H9 (cell line): ENCODE measurements at regions not wholly inside any gene's neighbourhood (a gene's known extent, or its start where the extent isn't known, plus 50 kb on each side); places are given as distances from the start of the nearest gene placed in this dataset.

Experiments used
- DNase-seq: peaks from one replicate; pipeline ENCODE4 v3.0.0-alpha.2; 2017
- H2AFZ ChIP-seq: one replicate; pipeline ENCODE4 v1.6.1; 2013; ENCODE audit warnings: mild to moderate bottlenecking, low read length, control low read depth, moderate library complexity
- H2AK5ac ChIP-seq: 2 replicates; pipeline ENCODE4 v1.6.1; 2013; ENCODE audit warnings: low read length, control low read depth, mixed read lengths; ENCODE audit not compliant: insufficient read length
- H2BK120ac ChIP-seq: one replicate; pipeline ENCODE4 v1.6.1; 2013; ENCODE audit warnings: low read depth, mild to moderate bottlenecking, low read length, control low read depth, inconsistent platforms; ENCODE audit not compliant: poor library complexity, severe bottlenecking
- H2BK12ac ChIP-seq: 2 replicates; pipeline ENCODE4 v1.6.1; 2013; ENCODE audit warnings: low read length, control low read depth, mixed read lengths, low read depth; ENCODE audit not compliant: insufficient read length
- H2BK15ac ChIP-seq: 2 replicates; pipeline ENCODE4 v1.6.1; 2013; ENCODE audit warnings: low read depth, low read length, control low read depth
- H2BK20ac ChIP-seq: one replicate; pipeline ENCODE4 v1.6.1; 2013; ENCODE audit warnings: low read depth, mild to moderate bottlenecking, low read length, control low read depth, inconsistent platforms; ENCODE audit not compliant: poor library complexity, severe bottlenecking
- H2BK5ac ChIP-seq: 2 replicates; pipeline ENCODE4 v1.6.1; 2013; ENCODE audit warnings: low read length, control low read depth, mixed read lengths; ENCODE audit not compliant: insufficient read length
- H3K14ac ChIP-seq: 2 replicates; pipeline ENCODE4 v1.6.1; 2013; ENCODE audit warnings: low read length, control low read depth; ENCODE audit not compliant: insufficient read depth
- H3K18ac ChIP-seq: 2 replicates; pipeline ENCODE4 v1.6.1; 2013; ENCODE audit warnings: low read depth, mild to moderate bottlenecking, mixed read lengths, low read length, control low read depth; ENCODE audit not compliant: insufficient read length
- H3K23ac ChIP-seq: 2 replicates; pipeline ENCODE4 v1.6.1; 2013; ENCODE audit warnings: low read length, control low read depth, mixed read lengths, low read depth; ENCODE audit not compliant: insufficient read length
- H3K23me2 ChIP-seq: 2 replicates; pipeline ENCODE4 v1.6.1; 2013; ENCODE audit warnings: low read depth, mild to moderate bottlenecking, mixed read lengths, low read length, control low read depth; ENCODE audit not compliant: insufficient read length, poor library complexity, severe bottlenecking
- H3K27ac ChIP-seq: 2 replicates; pipeline ENCODE4 v1.5.1; 2013; ENCODE audit warnings: low read length, control low read depth, mixed read lengths, low read depth; ENCODE audit not compliant: insufficient read length
- H3K27me3 ChIP-seq: 2 replicates; pipeline ENCODE4 v1.6.1; 2013; ENCODE audit warnings: low read length, control low read depth, inconsistent platforms; ENCODE audit not compliant: insufficient read depth
- H3K4ac ChIP-seq: 2 replicates; pipeline ENCODE4 v1.6.1; 2013; ENCODE audit warnings: low read depth, mild to moderate bottlenecking, control low read depth, inconsistent platforms, low read length, moderate library complexity
- H3K4me1 ChIP-seq: 2 replicates; pipeline ENCODE4 v1.6.1; 2013; ENCODE audit warnings: low read length, control low read depth, inconsistent platforms; ENCODE audit not compliant: insufficient read depth
- H3K4me2 ChIP-seq: 2 replicates; pipeline ENCODE4 v1.6.1; 2013; ENCODE audit warnings: low read length, control low read depth, mixed read lengths; ENCODE audit not compliant: insufficient read length, insufficient read depth
- H3K56ac ChIP-seq: 2 replicates; pipeline ENCODE4 v1.6.1; 2013; ENCODE audit warnings: low read depth, mild to moderate bottlenecking, mixed read lengths, low read length, control low read depth; ENCODE audit not compliant: insufficient read length
- H3K79me1 ChIP-seq: 2 replicates; pipeline ENCODE4 v1.6.1; 2013; ENCODE audit warnings: low read depth, mild to moderate bottlenecking, moderate library complexity, low read length, control low read depth, inconsistent platforms; ENCODE audit not compliant: insufficient read depth, poor library complexity, severe bottlenecking
- H3K79me2 ChIP-seq: 2 replicates; pipeline ENCODE4 v1.6.1; 2013; ENCODE audit warnings: low read length, control low read depth, inconsistent platforms; ENCODE audit not compliant: insufficient read depth
- H3K9ac ChIP-seq: 2 replicates; pipeline ENCODE4 v1.6.1; 2013; ENCODE audit warnings: low read length, control low read depth, mixed read lengths; ENCODE audit not compliant: insufficient read length; ENCODE audit errors: extremely low read depth
- H3K9me3 ChIP-seq: one replicate; pipeline ENCODE4 v1.6.1; 2013; ENCODE audit warnings: low read depth, low read length, inconsistent platforms; ENCODE audit not compliant: control insufficient read depth
- H3T11ph ChIP-seq: one replicate; pipeline ENCODE4 v1.6.1; 2013; ENCODE audit warnings: mild to moderate bottlenecking, low read length, control low read depth, inconsistent platforms
- H4K20me1 ChIP-seq: one replicate; pipeline ENCODE4 v1.6.1; 2013; ENCODE audit not compliant: control insufficient read depth, insufficient read length, insufficient read depth
- H4K5ac ChIP-seq: 2 replicates; pipeline ENCODE4 v1.6.1; 2013; ENCODE audit warnings: low read depth, mild to moderate bottlenecking, mixed read lengths, low read length, control low read depth; ENCODE audit not compliant: insufficient read length
- H4K8ac ChIP-seq: replicated peaks from 2 replicates; pipeline ENCODE4 v1.6.1; 2013; ENCODE audit warnings: low read length, control low read depth, mixed read lengths, low read depth; ENCODE audit not compliant: insufficient read length
- H4K91ac ChIP-seq: 2 replicates; pipeline ENCODE4 v1.6.1; 2013; ENCODE audit warnings: low read depth, mild to moderate bottlenecking, moderate library complexity, mixed read lengths, low read length, control low read depth; ENCODE audit not compliant: insufficient read length
- H3K27ac Mint-ChIP-seq, 3 experiments: 2 replicates in 2 of 3; 3 replicates in 1 of 3; pipeline ENCODE4 v1.8.0; 2020 to 2021; ENCODE audit warnings: mixed read lengths in 3 of 3, mild to moderate bottlenecking in 1 of 3, moderate library complexity in 1 of 3
- H3K27me3 Mint-ChIP-seq: 2 replicates; pipeline ENCODE4 v1.8.0; 2021; ENCODE audit warnings: low read depth, mild to moderate bottlenecking, moderate library complexity, mixed read lengths
- H3K36me3 Mint-ChIP-seq, 3 experiments: 2 replicates in 2 of 3; 3 replicates in 1 of 3; pipeline ENCODE4 v1.8.0; 2020 to 2021; ENCODE audit warnings: low read depth in 3 of 3, mixed read lengths in 3 of 3; ENCODE audit not compliant: insufficient read depth in 1 of 3
- H3K4me1 Mint-ChIP-seq, 2 experiments: 2 replicates each; pipeline ENCODE4 v1.8.0; 2020; ENCODE audit warnings: mixed read lengths in 2 of 2
- H3K4me3 Mint-ChIP-seq, 2 experiments: 2 replicates in 1 of 2; 3 replicates in 1 of 2; pipeline ENCODE4 v1.8.0; 2020 to 2021; ENCODE audit warnings: mild to moderate bottlenecking in 2 of 2, mixed read lengths in 2 of 2, moderate library complexity in 1 of 2
- H3K9me3 Mint-ChIP-seq, 2 experiments: 2 replicates in 1 of 2; 3 replicates in 1 of 2; pipeline ENCODE4 v1.8.0; 2020; ENCODE audit warnings: mild to moderate bottlenecking in 2 of 2, mixed read lengths in 2 of 2, moderate library complexity in 1 of 2
- CTCF ChIP-seq: fragments of 200-600 bp; sonication (generic); conservative IDR thresholded peaks from 3 replicates; pipeline ENCODE4 v1.8.0; 2021; ENCODE audit warnings: antibody characterized with exemption, mild to moderate bottlenecking
- WGBS: extraction: QIAGEN DNeasy Blood & Tissue Kit; methylation state at CpG from one replicate; pipeline ENCODE4 v1.1.7; 2013; ENCODE audit warnings: missing lambda C conversion rate, low lambda C conversion rate, mixed read lengths; ENCODE audit not compliant: insufficient read length; ENCODE audit errors: extremely low coverage; 5-methylcytosine and 5-hydroxymethylcytosine counted together

- H3K27ac ChIP-seq: no peak overlapping the region
- H3K27me3 Mint-ChIP-seq: no peaks in the 10 kb centered on the region
- H2BK15ac ChIP-seq: no peak overlapping the region
- H4K20me1 ChIP-seq: no peaks in the 10 kb centered on the region
- H3K4me3 Mint-ChIP-seq: no peak overlapping the region
- no peak for DNase-seq
- no peak overlapping the region for H2BK5ac ChIP-seq
- H2AK5ac ChIP-seq: no peak overlapping the region
- no peak overlapping the region for H3K14ac ChIP-seq
- H3K27ac Mint-ChIP-seq: no peak overlapping the region
- no peaks in the 10 kb centered on the region for H3K9me3 Mint-ChIP-seq
- no peak overlapping the region for H2BK12ac ChIP-seq
- no peak for TF ChIP-seq CTCF
- no peak overlapping the region for H3K4ac ChIP-seq
- no peak overlapping the region for H3T11ph ChIP-seq
- H4K91ac ChIP-seq: no peak overlapping the region
- H3K4me1 Mint-ChIP-seq: no peaks in the 10 kb centered on the region
- no peaks in the 10 kb centered on the region for H3K79me2 ChIP-seq
- no CpG with 5 or more reads among the region's 5 CpGs for WGBS
- no peaks in the 10 kb centered on the region for H3K23me2 ChIP-seq
- H3K27me3 ChIP-seq: no peaks in the 10 kb centered on the region
- H4K8ac ChIP-seq: no peak overlapping the region
- H2AFZ ChIP-seq: no peak overlapping the region
- H4K5ac ChIP-seq: no peak overlapping the region
- H2BK20ac ChIP-seq: no peak overlapping the region
- H3K9me3 ChIP-seq: no peaks in the 10 kb centered on the region
- no peak overlapping the region for H3K23ac ChIP-seq
- H3K4me2 ChIP-seq: no peak overlapping the region
- H3K9ac ChIP-seq: no peak overlapping the region
- no peak overlapping the region for H3K56ac ChIP-seq
- no peaks in the 10 kb centered on the region for H3K79me1 ChIP-seq
- no peaks in the 10 kb centered on the region for H3K4me1 ChIP-seq
- no peak overlapping the region for H3K18ac ChIP-seq
- no peak overlapping the region for H2BK120ac ChIP-seq
- H3K36me3 Mint-ChIP-seq: peaks cover 4 to 12% (median 4%) of the 10 kb centered on the region in 3 experiments; a peak in 5 of 7 replicates
Measured at GRCh38 chr5:166058660-166059059, 2232.8 kb upstream of the WWC1 start.
